Psoas muscle (tissue), 7 donors: ENCODE measurements at regions not wholly inside any gene's neighbourhood (a gene's known extent, or its start where the extent isn't known, plus 50 kb on each side); places are given as distances from the start of the nearest gene placed in this dataset.

Experiments
- ATAC-seq, 4 donors: fragments of 200-7000 bp; cut with Tn5 transposase; one replicate each; pipeline ENCODE4 v1.9.1; 2020; ENCODE audit warnings: moderate library complexity in 3 of 4, mild to moderate bottlenecking in 2 of 4
- DNase-seq, 2 donors: peaks; one replicate each; pipeline ENCODE4 v3.0.0-alpha.2; 2020
- H3K27ac ChIP-seq: fragments of 200-600 bp; one replicate; pipeline ENCODE4 v1.8.0; 2022
- H3K27me3 ChIP-seq, 3 donors: fragments of 200-600 bp in 1 of 3; one replicate each; pipeline versions ENCODE4 v1.6.1 to v1.8.0; 2013 to 2022; ENCODE audit warnings: low read length in 2 of 3, mild to moderate bottlenecking in 2 of 3, moderate library complexity in 1 of 3; ENCODE audit not compliant: insufficient read depth in 3 of 3
- H3K36me3 ChIP-seq, 2 donors: fragments of 200-600 bp in 1 of 2; one replicate each; pipeline versions ENCODE4 v1.6.1 to v1.8.0; 2013 to 2022; ENCODE audit warnings: low read depth in 1 of 2, mild to moderate bottlenecking in 1 of 2, moderate library complexity in 1 of 2; ENCODE audit not compliant: insufficient read depth in 1 of 2
- H3K4me1 ChIP-seq: fragments of 200-600 bp; one replicate; pipeline ENCODE4 v1.8.0; 2022
- H3K4me3 ChIP-seq: fragments of 200-600 bp; one replicate; pipeline ENCODE4 v1.8.0; 2022; ENCODE audit warnings: mild to moderate bottlenecking
- H3K9me3 ChIP-seq: fragments of 200-600 bp; one replicate; pipeline ENCODE4 v1.8.0; 2022
- WGBS, 3 donors: extraction: QIAGEN DNeasy Blood & Tissue Kit; methylation state at CpG; one replicate each; pipeline versions ENCODE4 v1.1.6 to v1.1.7; 2013; 5-methylcytosine and 5-hydroxymethylcytosine counted together
- intact Hi-C, 2 donors: fragments of 100-400 bp; cut with DNase I; formaldehyde crosslinking; loops; one replicate each; pipeline versions ENCODE4 v1.11.0 to v1.14.2; 2022
- TF ChIP-seq, protein P1 (sequence below): fragments of 200-600 bp; IDR thresholded peaks from one replicate; pipeline ENCODE4 v1.8.0; 2022; ENCODE audit warnings: antibody characterized with exemption
- donor health status: healthy with polysubstance abuse.
- donor health status: DM: no; HTN: no; CAD: no; lungs with moderate emphysema.
- donor health status: Bipolar disorder and iron deficiency.
- donor health status: healthy.
- donor health status: DM: yes; HTN: yes; CAD: no.
- donor health status: DM: no; HTN: no; CAD: no.
- donor health status: DM: yes; HTN: yes; CAD: no.

DNA sequence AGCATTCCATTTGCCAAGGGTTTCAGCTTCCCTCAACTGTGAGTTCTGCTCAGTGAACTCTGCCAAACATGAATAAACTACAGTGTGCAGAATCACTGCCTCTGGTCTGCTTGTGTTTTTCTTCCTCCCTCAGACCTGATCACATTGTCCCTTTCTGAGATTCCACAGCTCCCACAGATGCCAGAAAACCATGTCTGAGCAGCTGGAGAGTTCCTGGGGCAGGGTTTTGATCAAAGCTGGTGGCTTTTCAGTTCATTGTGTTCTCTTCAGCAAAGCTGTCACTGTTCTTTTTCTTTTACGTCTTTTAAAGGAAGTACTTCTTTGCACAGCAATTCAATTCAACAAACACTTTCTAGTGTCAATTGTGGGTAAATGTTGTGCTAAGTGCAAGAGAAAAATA lies 555.8 kb downstream of the RBFOX1 start:
- H3K4me1 ChIP-seq = no peaks in the 10 kb centered on the region
- 6 to 8% (median 6%) methylated on average over 1 of the region's 1 CpG for WGBS, 3 donors
- no peak overlapping the region for H3K27ac ChIP-seq
- TF ChIP-seq, protein P1, sequence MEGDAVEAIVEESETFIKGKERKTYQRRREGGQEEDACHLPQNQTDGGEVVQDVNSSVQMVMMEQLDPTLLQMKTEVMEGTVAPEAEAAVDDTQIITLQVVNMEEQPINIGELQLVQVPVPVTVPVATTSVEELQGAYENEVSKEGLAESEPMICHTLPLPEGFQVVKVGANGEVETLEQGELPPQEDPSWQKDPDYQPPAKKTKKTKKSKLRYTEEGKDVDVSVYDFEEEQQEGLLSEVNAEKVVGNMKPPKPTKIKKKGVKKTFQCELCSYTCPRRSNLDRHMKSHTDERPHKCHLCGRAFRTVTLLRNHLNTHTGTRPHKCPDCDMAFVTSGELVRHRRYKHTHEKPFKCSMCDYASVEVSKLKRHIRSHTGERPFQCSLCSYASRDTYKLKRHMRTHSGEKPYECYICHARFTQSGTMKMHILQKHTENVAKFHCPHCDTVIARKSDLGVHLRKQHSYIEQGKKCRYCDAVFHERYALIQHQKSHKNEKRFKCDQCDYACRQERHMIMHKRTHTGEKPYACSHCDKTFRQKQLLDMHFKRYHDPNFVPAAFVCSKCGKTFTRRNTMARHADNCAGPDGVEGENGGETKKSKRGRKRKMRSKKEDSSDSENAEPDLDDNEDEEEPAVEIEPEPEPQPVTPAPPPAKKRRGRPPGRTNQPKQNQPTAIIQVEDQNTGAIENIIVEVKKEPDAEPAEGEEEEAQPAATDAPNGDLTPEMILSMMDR = no peak
- ATAC-seq (no peak), DNase-seq (no peak)
- no peaks in the 10 kb centered on the region for H3K36me3 ChIP-seq
- H3K27me3 ChIP-seq = no peaks in the 10 kb centered on the region
- H3K4me3 ChIP-seq = no peak overlapping the region
- H3K9me3 ChIP-seq = no peaks in the 10 kb centered on the region
- intact Hi-C loops = no loop called here

DNA sequence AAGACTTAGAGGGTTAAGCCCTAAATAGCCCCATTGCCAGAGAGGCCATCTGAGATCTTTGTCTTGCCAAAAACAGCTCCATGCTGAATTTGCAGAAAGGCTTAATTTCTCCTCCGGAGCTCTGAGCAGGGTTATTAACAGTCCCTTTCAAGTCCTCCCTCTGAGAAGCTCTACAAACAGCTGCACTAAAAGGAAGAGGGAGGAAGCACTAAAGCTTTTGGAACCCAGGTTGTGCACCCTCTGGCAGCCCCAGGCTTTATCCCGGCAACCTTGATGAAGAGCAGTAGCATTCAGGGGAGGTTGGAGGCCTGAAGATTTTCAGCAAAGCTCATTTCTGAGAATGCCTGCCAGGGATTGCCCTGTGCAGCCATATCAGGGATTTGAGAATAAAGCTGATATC lies 554.7 kb downstream of the RBFOX1 start:
- no peak for DNase-seq
- no peaks in the 10 kb centered on the region for H3K27me3 ChIP-seq
- no peak overlapping the region for H3K27ac ChIP-seq
- no peaks in the 10 kb centered on the region for H3K9me3 ChIP-seq
- H3K4me3 ChIP-seq = no peak overlapping the region
- intact Hi-C loops = no loop called here
- no peak for ATAC-seq
- H3K4me1 ChIP-seq = no peaks in the 10 kb centered on the region
- TF ChIP-seq, protein P1 = no peak
- no peaks in the 10 kb centered on the region for H3K36me3 ChIP-seq
- WGBS, 3 donors = 7 to 10% (median 7%) methylated on average over 2 of the region's 2 CpGs

DNA sequence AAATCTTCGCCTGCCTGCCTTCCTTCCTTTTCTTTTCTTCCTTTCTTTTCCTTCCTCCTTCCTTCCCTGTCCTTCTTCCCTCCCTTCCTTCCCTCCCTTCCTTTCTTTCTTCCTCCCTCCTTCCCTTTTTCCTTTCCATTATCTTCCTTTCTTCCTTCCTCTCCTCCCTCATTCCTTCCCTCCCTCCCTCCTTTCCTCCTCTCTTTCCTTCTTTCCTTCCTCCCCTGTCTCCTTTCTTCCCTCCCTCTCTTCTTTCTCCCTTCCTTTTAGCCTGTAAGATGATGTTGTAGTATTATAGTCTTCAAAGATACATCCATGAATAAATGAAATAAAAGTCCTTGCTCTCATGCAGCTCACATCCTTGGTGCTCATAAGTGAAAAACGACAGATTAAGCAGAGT lies 539.3 kb downstream of the RBFOX1 start:
- Histone ChIP-seq H3K4me3 (no peak overlapping the region), H3K4me1 (no peaks in the 10 kb centered on the region), H3K27me3 (no peaks in the 10 kb centered on the region), H3K9me3 (no peaks in the 10 kb centered on the region), H3K27ac (no peak overlapping the region), H3K36me3 (no peaks in the 10 kb centered on the region)
- ATAC-seq (no peak), DNase-seq (no peak)
- intact Hi-C loops = no loop called here
- 72 to 89% (median 83%) methylated on average over 2 of the region's 2 CpGs for WGBS, 3 donors
- TF ChIP-seq, protein P1 = no peak

DNA sequence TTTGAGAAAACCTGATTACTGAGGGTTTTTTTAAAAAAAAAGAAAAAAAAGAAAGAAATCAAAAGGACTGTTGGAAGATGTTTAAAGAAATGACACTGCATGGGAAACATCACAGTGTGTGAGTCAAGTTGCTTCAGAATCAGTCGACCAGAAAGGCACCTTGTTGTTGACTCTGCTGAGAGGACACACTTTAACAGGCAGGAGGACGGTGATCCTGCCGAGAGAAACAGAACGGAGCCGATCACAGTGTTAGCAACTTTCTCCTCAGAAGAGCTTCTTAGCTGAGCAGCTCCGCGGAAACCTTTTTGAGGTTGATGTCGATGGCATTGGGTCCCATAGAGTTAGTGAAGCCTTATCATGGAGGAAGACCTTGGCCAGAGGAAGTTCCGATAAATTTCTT lies 538.7 kb downstream of the RBFOX1 start:
- 77 to 83% (median 80%) methylated on average over 9 of the region's 9 CpGs for WGBS, 3 donors
- intact Hi-C loops = no loop called here
- Histone ChIP-seq H3K27me3 (no peaks in the 10 kb centered on the region), H3K36me3 (no peaks in the 10 kb centered on the region), H3K4me3 (no peak overlapping the region), H3K9me3 (no peaks in the 10 kb centered on the region), H3K27ac (no peak overlapping the region), H3K4me1 (no peaks in the 10 kb centered on the region)
- DNase-seq (no peak), ATAC-seq (no peak)
- TF ChIP-seq, protein P1 = no peak

DNA sequence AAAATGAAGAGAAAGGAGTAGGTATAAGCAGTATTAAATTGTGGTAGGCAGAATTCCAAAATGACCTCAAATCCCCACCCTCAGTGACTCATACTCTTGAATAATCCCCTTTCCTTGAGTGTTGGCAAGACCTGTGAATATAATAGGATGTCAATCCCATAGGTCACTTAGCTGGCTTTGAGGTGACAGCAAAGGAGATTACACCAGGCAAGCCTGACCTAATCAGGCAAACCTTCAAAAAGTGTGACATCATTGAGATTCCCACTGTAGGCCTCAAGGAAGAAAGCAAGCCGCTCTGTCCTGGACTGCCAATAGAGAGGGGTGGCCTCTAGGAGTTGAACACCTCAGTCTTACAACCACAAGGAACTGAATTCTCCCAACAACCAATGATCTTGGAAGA lies 535.2 kb downstream of the RBFOX1 start:
- no peaks in the 10 kb centered on the region for H3K27me3 ChIP-seq
- H3K4me1 ChIP-seq = no peaks in the 10 kb centered on the region
- no peaks in the 10 kb centered on the region for H3K9me3 ChIP-seq
- no peak overlapping the region for H3K4me3 ChIP-seq
- H3K27ac ChIP-seq = no peak overlapping the region
- ATAC-seq (no peak), DNase-seq (no peak)
- H3K36me3 ChIP-seq = no peaks in the 10 kb centered on the region
- WGBS, 3 donors = 39 to 54% (median 48%) methylated on average over 1 of the region's 1 CpG
- TF ChIP-seq, protein P1 = no peak
- intact Hi-C loops = no loop called here
